Neural cell (in vitro differentiated cells): ENCODE measurements at regions not wholly inside any gene's neighbourhood (a gene's known extent, or its start where the extent isn't known, plus 50 kb on each side); places are given as distances from the start of the nearest gene placed in this dataset.
"Not testable (repeated sequence)": the region's sequence is repeated elsewhere in the genome, so short reads cannot be mapped to it uniquely, and the experiment has no call there.

Experiments
- H2AFZ ChIP-seq: fragments of 200-600, 300-800 bp; sonication (generic), shearing (Covaris generic); 2 replicates; pipeline ENCODE4 v1.6.0; 2014; ENCODE audit warnings: low read depth, mild to moderate bottlenecking, antibody characterized with exemption, low read length, moderate library complexity
- H3F3A ChIP-seq: fragments of 200-600 bp; shearing (Covaris generic); 2 replicates; pipeline ENCODE4 v1.6.1; 2016; ENCODE audit warnings: mild to moderate bottlenecking, moderate library complexity, mixed read lengths, antibody characterized with exemption, low read length; ENCODE audit not compliant: insufficient read depth, poor library complexity, severe bottlenecking
- H3K27ac ChIP-seq: fragments of 200-600, 300-800 bp; sonication (generic), shearing (Covaris generic); 2 replicates; pipeline ENCODE4 v1.5.1; 2014; ENCODE audit warnings: mild to moderate bottlenecking, low read length, moderate library complexity
- H3K27me3 ChIP-seq: fragments of 300-800, 200-600 bp; sonication (generic), shearing (Covaris generic); 2 replicates; pipeline ENCODE4 v1.6.0; 2014; ENCODE audit warnings: mild to moderate bottlenecking, low read depth, low read length, moderate library complexity; ENCODE audit not compliant: insufficient read depth
- H3K36me3 ChIP-seq: fragments of 300-800, 200-600 bp; sonication (generic), shearing (Covaris generic); 2 replicates; pipeline ENCODE4 v1.5.1; 2014; ENCODE audit warnings: mild to moderate bottlenecking, antibody characterized with exemption, low read length, moderate library complexity; ENCODE audit not compliant: insufficient read depth
- H3K4me2 ChIP-seq: fragments of 300-800, 200-600 bp; sonication (generic), shearing (Covaris generic); 2 replicates; pipeline ENCODE4 v1.6.0; 2014; ENCODE audit warnings: mild to moderate bottlenecking, low read length
- H3K4me3 ChIP-seq: fragments of 300-800, 200-600 bp; sonication (generic), shearing (Covaris generic); 2 replicates; pipeline ENCODE4 v1.5.1; 2014; ENCODE audit warnings: mild to moderate bottlenecking, low read length, moderate library complexity
- H3K79me2 ChIP-seq: fragments of 200-600 bp; shearing (Covaris generic); replicated peaks from 2 replicates; pipeline ENCODE4 v1.6.0; 2014; ENCODE audit warnings: mild to moderate bottlenecking, low read length, moderate library complexity; ENCODE audit not compliant: insufficient read depth
- H3K9ac ChIP-seq: fragments of 300-800, 200-600 bp; sonication (generic), shearing (Covaris generic); 2 replicates; pipeline ENCODE4 v1.6.1; 2016; ENCODE audit warnings: mild to moderate bottlenecking, low read length, mixed read lengths
- H3K9me2 ChIP-seq: fragments of 200-600 bp; shearing (Covaris generic); 2 replicates; pipeline ENCODE4 v1.6.1; 2016; ENCODE audit warnings: mild to moderate bottlenecking, low read length, mixed read lengths; ENCODE audit not compliant: insufficient read depth
- H3K9me3 ChIP-seq: fragments of 200-600, 300-800 bp; sonication (generic), shearing (Covaris generic); 2 replicates; pipeline ENCODE4 v1.6.1; 2016; ENCODE audit warnings: mild to moderate bottlenecking, mixed run types, low read length, moderate library complexity, mixed read lengths
- H4K20me1 ChIP-seq: fragments of 200-600 bp; shearing (Covaris generic); 2 replicates; pipeline ENCODE4 v1.6.1; 2016; ENCODE audit warnings: mild to moderate bottlenecking, mixed run types; ENCODE audit not compliant: insufficient read depth
- CTCF ChIP-seq: fragments of 450-650 bp; IDR thresholded peaks from 2 replicates; pipeline ENCODE4 v1.5.1; 2014; ENCODE audit warnings: antibody characterized with exemption, mild to moderate bottlenecking, moderate library complexity; ENCODE audit not compliant: poor library complexity, severe bottlenecking
- EP300 ChIP-seq: fragments of 450-650 bp; conservative IDR thresholded peaks from 2 replicates; pipeline ENCODE4 v1.6.1; 2014; ENCODE audit warnings: antibody characterized with exemption, mild to moderate bottlenecking, moderate library complexity; ENCODE audit not compliant: poor library complexity, severe bottlenecking
- EZH2 ChIP-seq: fragments of 200-600, 300-800 bp; shearing (Covaris generic), sonication (generic); IDR thresholded peaks from 2 replicates; pipeline ENCODE4 v1.6.1; 2014; ENCODE audit warnings: antibody characterized with exemption, low read length, borderline replicate concordance, mild to moderate bottlenecking; ENCODE audit not compliant: insufficient read depth, poor library complexity, severe bottlenecking
- MXI1 ChIP-seq: fragments of 450-650 bp; conservative IDR thresholded peaks from 2 replicates; pipeline ENCODE4 v1.6.1; 2014; ENCODE audit warnings: antibody characterized with exemption, mild to moderate bottlenecking; ENCODE audit not compliant: poor library complexity, severe bottlenecking
- POLR2AphosphoS5 ChIP-seq: IDR thresholded peaks from 2 replicates; pipeline ENCODE4 v1.6.1; 2012
- RAD21 ChIP-seq: fragments of 450-650 bp; conservative IDR thresholded peaks from 2 replicates; pipeline ENCODE4 v1.6.1; 2014; ENCODE audit warnings: antibody characterized with exemption, mild to moderate bottlenecking, moderate library complexity
- REST ChIP-seq: IDR thresholded peaks from 2 replicates; pipeline ENCODE4 v1.6.1; 2012; ENCODE audit warnings: borderline replicate concordance
- SMC3 ChIP-seq: fragments of 450-650 bp; conservative IDR thresholded peaks from 2 replicates; pipeline ENCODE4 v1.6.1; 2014; ENCODE audit warnings: antibody characterized with exemption, mild to moderate bottlenecking, moderate library complexity; ENCODE audit not compliant: poor library complexity
- TAF1 ChIP-seq: IDR thresholded peaks from 2 replicates; pipeline ENCODE4 v1.6.1; 2012; ENCODE audit warnings: low read depth

GRCh38 chr2:56049233-56049845 is 125.8 kb upstream of the EFEMP1 start:
- Histone ChIP-seq H3K36me3 (no peaks in the 10 kb centered on the region), H3F3A (no peaks in the 10 kb centered on the region), H3K27ac (no peak overlapping the region), H3K9me3 (no peaks in the 10 kb centered on the region), H3K79me2 (no peaks in the 10 kb centered on the region), H4K20me1 (no peaks in the 10 kb centered on the region), H3K27me3 (no peaks in the 10 kb centered on the region), H3K4me3 (no peak overlapping the region), H3K9ac (no peak overlapping the region), H3K4me2 (no peak overlapping the region), H3K9me2 (no peaks in the 10 kb centered on the region), H2AFZ (no peak overlapping the region)
- TF ChIP-seq EZH2 (no peak), CTCF (no peak), TAF1 (no peak), SMC3 (no peak), MXI1 (no peak), EP300 (no peak), REST (no peak), RAD21 (no peak), POLR2AphosphoS5 (no peak)

GRCh38 chr2:56053679-56054078 is 130.1 kb upstream of the EFEMP1 start:
- H3K27me3 ChIP-seq = no peaks in the 10 kb centered on the region
- no peaks in the 10 kb centered on the region for H3F3A ChIP-seq
- H3K9ac ChIP-seq = no peak overlapping the region
- no peaks in the 10 kb centered on the region for H3K9me2 ChIP-seq
- no peak overlapping the region for H3K4me2 ChIP-seq
- H3K79me2 ChIP-seq = no peaks in the 10 kb centered on the region
- no peak overlapping the region for H3K27ac ChIP-seq
- H3K36me3 ChIP-seq = no peaks in the 10 kb centered on the region
- TF ChIP-seq POLR2AphosphoS5 (no peak), EP300 (no peak), EZH2 (no peak)
- H3K9me3 ChIP-seq = peaks cover 1% of the 10 kb centered on the region
- no peaks in the 10 kb centered on the region for H4K20me1 ChIP-seq
- H3K4me3 ChIP-seq = no peak overlapping the region
- no peak overlapping the region for H2AFZ ChIP-seq

- Histone ChIP-seq H3K4me2 (no peak overlapping the region), H3K36me3 (no peaks in the 10 kb centered on the region), H3K79me2 (no peaks in the 10 kb centered on the region), H3K4me3 (no peak overlapping the region), H3K9me2 (no peaks in the 10 kb centered on the region), H3K27ac (no peak overlapping the region), H3K27me3 (no peaks in the 10 kb centered on the region), H3K9me3 (peaks cover 9% of the 10 kb centered on the region), H3K9ac (no peak overlapping the region), H3F3A (no peaks in the 10 kb centered on the region), H2AFZ (no peak overlapping the region), H4K20me1 (no peaks in the 10 kb centered on the region)
- TF ChIP-seq MXI1 = no peak
- no peak for TF ChIP-seq EZH2
- TF ChIP-seq CTCF = no peak
- TF ChIP-seq RAD21 = no peak
Observed at GRCh38 chr2:56055405-56055804, 128.4 kb upstream of the CCDC85A start.

GRCh38 chr2:56061327-56061726 is 122.5 kb upstream of the CCDC85A start:
- not testable (repeated sequence) for H3K36me3 ChIP-seq, H3K9me2 ChIP-seq, H4K20me1 ChIP-seq, H3K79me2 ChIP-seq, H3K4me2 ChIP-seq, H3K27ac ChIP-seq, H3F3A ChIP-seq, H3K9ac ChIP-seq, H3K4me3 ChIP-seq, H3K27me3 ChIP-seq, H2AFZ ChIP-seq, H3K9me3 ChIP-seq
